Thyroid gland (tissue), 4 donors: ENCODE measurements at regions not wholly inside any gene's neighbourhood (a gene's known extent, or its start where the extent isn't known, plus 50 kb on each side); places are given as distances from the start of the nearest gene placed in this dataset.

Experiments used
- DNase-seq, 2 donors: peaks; one replicate each; pipeline ENCODE4 v3.0.0-alpha.2; 2019
- H3K27ac ChIP-seq, 3 donors: fragments of 200-600 bp; sonication (generic); 1 replicate in 2 of 3; 2 replicates in 1 of 3; pipeline ENCODE4 v1.5.1; 2016 to 2019; ENCODE audit warnings: mild to moderate bottlenecking in 1 of 3, moderate library complexity in 1 of 3
- H3K27me3 ChIP-seq: fragments of 200-600 bp; sonication (generic); one replicate; pipeline ENCODE4 v1.5.1; 2019
- H3K36me3 ChIP-seq, 2 donors: fragments of 200-600 bp; sonication (generic); one replicate each; pipeline ENCODE4 v1.5.1; 2016 to 2019
- H3K4me1 ChIP-seq, 2 donors: fragments of 200-600 bp; sonication (generic); one replicate each; pipeline ENCODE4 v1.5.1; 2017 to 2019
- H3K4me3 ChIP-seq, 3 donors: fragments of 200-600 bp; sonication (generic); replicated peaks in 1 of 3; 1 replicate in 2 of 3; 2 replicates in 1 of 3; pipeline ENCODE4 v1.5.1; 2016; ENCODE audit warnings: mild to moderate bottlenecking in 1 of 3
- H3K9me3 ChIP-seq: fragments of 200-600 bp; sonication (generic); one replicate; pipeline ENCODE4 v1.5.1; 2017
- POLR2A ChIP-seq, 2 donors: fragments of 450-650 bp; IDR thresholded peaks; one replicate each; pipeline ENCODE4 v1.6.1; 2017; ENCODE audit warnings: antibody characterized with exemption in 2 of 2, mild to moderate bottlenecking in 2 of 2, moderate library complexity in 1 of 2
- WGBS, 2 donors: methylation state at CpG; one replicate each; pipeline ENCODE4 v1.1.5; 2017; 5-methylcytosine and 5-hydroxymethylcytosine counted together
- intact Hi-C: fragments of 100-400 bp; cut with DNase I; formaldehyde crosslinking; loops from one replicate; pipeline ENCODE4 v1.15.1; 2023
- TF ChIP-seq, protein P1 (sequence below), 6 experiments: fragments of 200-600 bp in 3 of 6; fragments of 450-650 bp in 3 of 6; sonication (generic) in 3 of 6; IDR thresholded peaks; one replicate each; pipeline ENCODE4 v1.5.1; 2016 to 2019; ENCODE audit warnings: antibody characterized with exemption in 6 of 6, mild to moderate bottlenecking in 2 of 6, inconsistent platforms in 1 of 6, moderate library complexity in 1 of 6

DNA sequence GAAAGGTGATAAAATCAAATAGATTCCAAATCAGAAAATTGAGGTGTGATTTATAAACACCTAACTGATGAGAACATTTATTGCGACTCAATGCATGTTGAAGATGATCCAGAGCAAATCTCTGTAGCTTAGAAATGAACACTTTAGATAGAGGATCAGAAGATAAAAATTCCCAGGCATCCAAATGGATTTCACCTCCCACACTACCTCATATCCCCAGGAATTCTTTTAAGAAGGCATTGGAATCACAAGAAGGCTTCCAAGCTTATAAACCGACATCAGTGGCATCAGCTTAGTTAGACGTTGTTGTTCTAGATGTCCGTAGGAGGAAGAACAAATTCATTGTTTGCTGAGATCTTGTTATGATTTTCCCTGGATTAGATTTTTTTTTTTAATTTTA is 154.4 kb downstream of the EBLN2 start:
- no peaks in the 10 kb centered on the region for H3K9me3 ChIP-seq
- no peaks in the 10 kb centered on the region for H3K4me1 ChIP-seq
- H3K27ac ChIP-seq, result no peak overlapping the region
- no peaks in the 10 kb centered on the region for H3K27me3 ChIP-seq
- no peak for TF ChIP-seq POLR2A (IDR thresholded peaks at IDR 0.05)
- TF ChIP-seq, protein P1, sequence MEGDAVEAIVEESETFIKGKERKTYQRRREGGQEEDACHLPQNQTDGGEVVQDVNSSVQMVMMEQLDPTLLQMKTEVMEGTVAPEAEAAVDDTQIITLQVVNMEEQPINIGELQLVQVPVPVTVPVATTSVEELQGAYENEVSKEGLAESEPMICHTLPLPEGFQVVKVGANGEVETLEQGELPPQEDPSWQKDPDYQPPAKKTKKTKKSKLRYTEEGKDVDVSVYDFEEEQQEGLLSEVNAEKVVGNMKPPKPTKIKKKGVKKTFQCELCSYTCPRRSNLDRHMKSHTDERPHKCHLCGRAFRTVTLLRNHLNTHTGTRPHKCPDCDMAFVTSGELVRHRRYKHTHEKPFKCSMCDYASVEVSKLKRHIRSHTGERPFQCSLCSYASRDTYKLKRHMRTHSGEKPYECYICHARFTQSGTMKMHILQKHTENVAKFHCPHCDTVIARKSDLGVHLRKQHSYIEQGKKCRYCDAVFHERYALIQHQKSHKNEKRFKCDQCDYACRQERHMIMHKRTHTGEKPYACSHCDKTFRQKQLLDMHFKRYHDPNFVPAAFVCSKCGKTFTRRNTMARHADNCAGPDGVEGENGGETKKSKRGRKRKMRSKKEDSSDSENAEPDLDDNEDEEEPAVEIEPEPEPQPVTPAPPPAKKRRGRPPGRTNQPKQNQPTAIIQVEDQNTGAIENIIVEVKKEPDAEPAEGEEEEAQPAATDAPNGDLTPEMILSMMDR (IDR thresholded peaks at IDR 0.05), result no peak
- DNase-seq, result no peak
- no peaks in the 10 kb centered on the region for H3K36me3 ChIP-seq
- 78 to 79% methylated on average over 4 of the region's 4 CpGs for WGBS, 2 donors
- intact Hi-C loops, result no loop called here
- H3K4me3 ChIP-seq, result no peak overlapping the region

GRCh38 chr3:73216310-73216709 is 154.9 kb downstream of the EBLN2 start:
- H3K9me3 ChIP-seq, result no peaks in the 10 kb centered on the region
- intact Hi-C loops, result no loop called here
- no peak for DNase-seq
- no peak overlapping the region for H3K27ac ChIP-seq
- WGBS, 2 donors, result 93 to 95% methylated on average over 1 of the region's 1 CpG
- H3K36me3 ChIP-seq, result no peaks in the 10 kb centered on the region
- no peak for TF ChIP-seq POLR2A (IDR thresholded peaks at IDR 0.05)
- TF ChIP-seq, protein P1 (IDR thresholded peaks at IDR 0.05), result no peak
- H3K27me3 ChIP-seq, result no peaks in the 10 kb centered on the region
- no peaks in the 10 kb centered on the region for H3K4me1 ChIP-seq
- no peak overlapping the region for H3K4me3 ChIP-seq

GRCh38 chr3:73222126-73222525 is 160.7 kb downstream of the EBLN2 start:
- 73 to 82% methylated on average over 4 of the region's 4 CpGs for WGBS, 2 donors
- DNase-seq, result no peak
- Histone ChIP-seq H3K9me3 (no peaks in the 10 kb centered on the region), H3K36me3 (no peaks in the 10 kb centered on the region), H3K4me1 (no peaks in the 10 kb centered on the region), H3K4me3 (no peak overlapping the region), H3K27me3 (no peaks in the 10 kb centered on the region), H3K27ac (no peak overlapping the region)
- TF ChIP-seq POLR2A (IDR thresholded peaks at IDR 0.05), result no peak
- TF ChIP-seq, protein P1 (IDR thresholded peaks at IDR 0.05), result no peak
- intact Hi-C loops, result no loop called here

DNA sequence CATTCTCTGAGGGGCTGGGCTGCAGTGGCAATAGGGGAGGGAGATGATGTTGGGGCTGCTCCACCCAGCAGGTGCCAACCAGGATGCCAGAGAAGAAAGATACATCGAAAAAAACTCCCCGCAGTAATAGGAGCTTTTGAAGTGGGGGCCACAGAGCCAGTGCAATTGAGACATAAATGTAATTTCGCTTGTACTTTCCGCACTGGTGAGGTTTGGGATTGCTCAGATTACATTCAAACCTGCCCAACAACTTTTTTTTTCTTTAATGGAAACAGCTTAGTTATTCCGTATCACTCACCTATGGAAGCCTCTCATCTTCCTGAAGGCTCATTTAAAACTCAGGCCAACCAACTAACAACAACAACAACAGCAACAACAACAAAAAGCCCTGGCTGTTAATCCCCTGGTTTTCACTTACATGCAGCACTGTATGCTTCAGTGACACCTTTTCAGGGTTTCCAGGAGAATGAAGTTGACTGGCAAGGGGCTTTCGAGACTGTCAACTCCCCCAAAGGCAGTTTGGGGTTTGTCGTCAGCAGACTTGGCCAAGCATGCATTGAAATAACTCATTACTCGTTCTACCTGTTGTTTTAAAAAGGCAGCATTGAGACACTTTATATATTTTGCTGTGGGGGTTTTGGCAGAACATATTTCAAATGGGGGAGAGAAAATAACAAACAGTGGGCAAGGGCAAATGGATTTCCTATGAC is 163.8 kb downstream of the EBLN2 start:
- H3K27ac ChIP-seq, result no peak overlapping the region
- no peak for DNase-seq
- intact Hi-C loops, result no loop called here

GRCh38 chr3:73225991-73226390 is 164.5 kb downstream of the EBLN2 start:
- TF ChIP-seq, protein P1 (IDR thresholded peaks at IDR 0.05), result no peak
- TF ChIP-seq POLR2A (IDR thresholded peaks at IDR 0.05), result no peak
- no peak for DNase-seq
- intact Hi-C loops, result no loop called here
- 71 to 77% methylated on average over 2 of the region's 2 CpGs for WGBS, 2 donors
- H3K27me3 ChIP-seq, result no peaks in the 10 kb centered on the region
- no peaks in the 10 kb centered on the region for H3K36me3 ChIP-seq
- no peaks in the 10 kb centered on the region for H3K4me1 ChIP-seq
- H3K9me3 ChIP-seq, result no peaks in the 10 kb centered on the region
- H3K4me3 ChIP-seq, result no peak overlapping the region
- no peak overlapping the region for H3K27ac ChIP-seq

More for the DNA sequence above, 163.8 kb downstream of the EBLN2 start:
- no peaks in the 10 kb centered on the region for H3K9me3 ChIP-seq
- H3K36me3 ChIP-seq, result no peaks in the 10 kb centered on the region
- no peaks in the 10 kb centered on the region for H3K4me1 ChIP-seq
- 40 to 63% methylated on average over 8 of the region's 8 CpGs for WGBS, 2 donors
- TF ChIP-seq, protein P1 (IDR thresholded peaks at IDR 0.05), result no peak
- no peak for TF ChIP-seq POLR2A (IDR thresholded peaks at IDR 0.05)
- no peak overlapping the region for H3K4me3 ChIP-seq
- no peaks in the 10 kb centered on the region for H3K27me3 ChIP-seq
